Psoas muscle (tissue), 7 donors: ENCODE measurements at regions not wholly inside any gene's neighbourhood (a gene's known extent, or its start where the extent isn't known, plus 50 kb on each side); places are given as distances from the start of the nearest gene placed in this dataset.
"Not testable (repeated sequence)": the region's sequence is repeated elsewhere in the genome, so short reads cannot be mapped to it uniquely, and the experiment has no call there.

Experiments
- ATAC-seq, 4 donors: fragments of 200-7000 bp; cut with Tn5 transposase; one replicate each; pipeline ENCODE4 v1.9.1; 2020; ENCODE audit warnings: moderate library complexity in 3 of 4, mild to moderate bottlenecking in 2 of 4
- DNase-seq, 2 donors: peaks; one replicate each; pipeline ENCODE4 v3.0.0-alpha.2; 2020
- H3K27ac ChIP-seq: fragments of 200-600 bp; one replicate; pipeline ENCODE4 v1.8.0; 2022
- H3K27me3 ChIP-seq, 3 donors: fragments of 200-600 bp in 1 of 3; one replicate each; pipeline versions ENCODE4 v1.6.1 to v1.8.0; 2013 to 2022; ENCODE audit warnings: low read length in 2 of 3, mild to moderate bottlenecking in 2 of 3, moderate library complexity in 1 of 3; ENCODE audit not compliant: insufficient read depth in 3 of 3
- H3K36me3 ChIP-seq, 2 donors: fragments of 200-600 bp in 1 of 2; one replicate each; pipeline versions ENCODE4 v1.6.1 to v1.8.0; 2013 to 2022; ENCODE audit warnings: low read depth in 1 of 2, mild to moderate bottlenecking in 1 of 2, moderate library complexity in 1 of 2; ENCODE audit not compliant: insufficient read depth in 1 of 2
- H3K4me1 ChIP-seq: fragments of 200-600 bp; one replicate; pipeline ENCODE4 v1.8.0; 2022
- H3K4me3 ChIP-seq: fragments of 200-600 bp; one replicate; pipeline ENCODE4 v1.8.0; 2022; ENCODE audit warnings: mild to moderate bottlenecking
- H3K9me3 ChIP-seq: fragments of 200-600 bp; one replicate; pipeline ENCODE4 v1.8.0; 2022
- WGBS, 3 donors: extraction: QIAGEN DNeasy Blood & Tissue Kit; methylation state at CpG; one replicate each; pipeline versions ENCODE4 v1.1.6 to v1.1.7; 2013; 5-methylcytosine and 5-hydroxymethylcytosine counted together
- intact Hi-C, 2 donors: fragments of 100-400 bp; cut with DNase I; formaldehyde crosslinking; loops; one replicate each; pipeline versions ENCODE4 v1.11.0 to v1.14.2; 2022
- TF ChIP-seq, protein P1 (sequence below): fragments of 200-600 bp; IDR thresholded peaks from one replicate; pipeline ENCODE4 v1.8.0; 2022; ENCODE audit warnings: antibody characterized with exemption
- donor health status: healthy with polysubstance abuse.
- donor health status: DM: no; HTN: no; CAD: no; lungs with moderate emphysema.
- donor health status: Bipolar disorder and iron deficiency.
- donor health status: healthy.
- donor health status: DM: yes; HTN: yes; CAD: no.
- donor health status: DM: no; HTN: no; CAD: no.
- donor health status: DM: yes; HTN: yes; CAD: no.

DNA sequence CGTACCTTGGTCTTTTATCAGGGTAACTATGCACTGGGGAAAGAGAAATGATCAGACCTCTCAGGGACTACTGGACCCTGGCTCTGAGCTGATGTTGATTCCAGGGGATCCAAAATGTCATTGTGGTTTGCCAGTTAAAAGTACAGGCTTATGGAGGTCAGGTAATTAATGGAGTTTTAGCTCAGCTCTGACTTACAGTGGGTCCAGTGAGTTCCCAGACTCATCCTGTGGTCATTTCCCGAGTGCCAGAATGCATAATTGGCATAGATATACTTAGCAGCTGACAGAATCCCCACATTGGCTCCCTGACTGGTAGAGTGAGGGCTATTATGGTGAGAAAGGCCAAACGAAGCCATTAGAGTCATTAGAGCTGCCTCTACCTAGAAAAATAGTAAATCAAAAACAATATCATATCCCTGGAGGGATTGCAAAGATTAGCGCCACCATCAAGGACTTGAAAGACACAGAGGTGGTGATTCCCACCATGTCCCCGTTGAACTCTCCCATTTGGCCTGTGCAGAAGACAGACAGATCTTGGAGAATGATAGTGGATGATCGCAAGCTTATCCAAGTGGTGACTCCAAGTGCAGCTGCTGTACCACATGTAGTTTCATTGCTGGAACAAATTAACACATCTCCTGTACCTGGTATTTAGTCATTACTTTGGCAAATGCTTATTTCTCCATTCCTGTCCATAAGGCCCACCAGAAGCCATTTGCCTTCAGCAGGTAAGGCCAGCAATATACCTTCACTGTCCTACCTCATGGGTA is 152.4 kb downstream of the THBS2 start:
- Histone ChIP-seq H3K36me3 (no peaks in the 10 kb centered on the region), H3K4me1 (no peaks in the 10 kb centered on the region), H3K9me3 (no peaks in the 10 kb centered on the region), H3K4me3 (no peak overlapping the region), H3K27me3 (peaks cover 0 to 7% (median 0%) of the 10 kb centered on the region in 3 donors), H3K27ac (no peak overlapping the region)
- ATAC-seq (no peak), DNase-seq (no peak)
- TF ChIP-seq, protein P1, sequence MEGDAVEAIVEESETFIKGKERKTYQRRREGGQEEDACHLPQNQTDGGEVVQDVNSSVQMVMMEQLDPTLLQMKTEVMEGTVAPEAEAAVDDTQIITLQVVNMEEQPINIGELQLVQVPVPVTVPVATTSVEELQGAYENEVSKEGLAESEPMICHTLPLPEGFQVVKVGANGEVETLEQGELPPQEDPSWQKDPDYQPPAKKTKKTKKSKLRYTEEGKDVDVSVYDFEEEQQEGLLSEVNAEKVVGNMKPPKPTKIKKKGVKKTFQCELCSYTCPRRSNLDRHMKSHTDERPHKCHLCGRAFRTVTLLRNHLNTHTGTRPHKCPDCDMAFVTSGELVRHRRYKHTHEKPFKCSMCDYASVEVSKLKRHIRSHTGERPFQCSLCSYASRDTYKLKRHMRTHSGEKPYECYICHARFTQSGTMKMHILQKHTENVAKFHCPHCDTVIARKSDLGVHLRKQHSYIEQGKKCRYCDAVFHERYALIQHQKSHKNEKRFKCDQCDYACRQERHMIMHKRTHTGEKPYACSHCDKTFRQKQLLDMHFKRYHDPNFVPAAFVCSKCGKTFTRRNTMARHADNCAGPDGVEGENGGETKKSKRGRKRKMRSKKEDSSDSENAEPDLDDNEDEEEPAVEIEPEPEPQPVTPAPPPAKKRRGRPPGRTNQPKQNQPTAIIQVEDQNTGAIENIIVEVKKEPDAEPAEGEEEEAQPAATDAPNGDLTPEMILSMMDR, result no peak
- 50 to 65% (median 54%) methylated on average over 6 of the region's 6 CpGs for WGBS, 3 donors
- intact Hi-C loops, result no loop called here

GRCh38 chr6:169099411-169100202 is 154.0 kb downstream of the THBS2 start:
- no peaks in the 10 kb centered on the region for H3K4me1 ChIP-seq
- 88 to 92% (median 90%) methylated on average over 5 of the region's 5 CpGs for WGBS, 3 donors

GRCh38 chr6:169098651-169099050 is 155.0 kb downstream of the THBS2 start:
- H3K27me3 ChIP-seq, DNase-seq, H3K9me3 ChIP-seq, H3K4me3 ChIP-seq, H3K36me3 ChIP-seq, H3K4me1 ChIP-seq, ATAC-seq, intact Hi-C loops, H3K27ac ChIP-seq: not testable (repeated sequence)
- 77 to 79% (median 77%) methylated on average over 2 of the region's 2 CpGs for WGBS, 3 donors

More at GRCh38 chr6:169099411-169100202, 154.0 kb downstream of the THBS2 start:
- Histone ChIP-seq H3K36me3 (no peaks in the 10 kb centered on the region), H3K27ac (no peak overlapping the region), H3K9me3 (no peaks in the 10 kb centered on the region), H3K4me3 (no peak overlapping the region), H3K27me3 (peaks cover 0 to 7% (median 0%) of the 10 kb centered on the region in 3 donors)
- intact Hi-C loops, result no loop called here
- ATAC-seq (no peak), DNase-seq (no peak)
- TF ChIP-seq, protein P1, result no peak

DNA sequence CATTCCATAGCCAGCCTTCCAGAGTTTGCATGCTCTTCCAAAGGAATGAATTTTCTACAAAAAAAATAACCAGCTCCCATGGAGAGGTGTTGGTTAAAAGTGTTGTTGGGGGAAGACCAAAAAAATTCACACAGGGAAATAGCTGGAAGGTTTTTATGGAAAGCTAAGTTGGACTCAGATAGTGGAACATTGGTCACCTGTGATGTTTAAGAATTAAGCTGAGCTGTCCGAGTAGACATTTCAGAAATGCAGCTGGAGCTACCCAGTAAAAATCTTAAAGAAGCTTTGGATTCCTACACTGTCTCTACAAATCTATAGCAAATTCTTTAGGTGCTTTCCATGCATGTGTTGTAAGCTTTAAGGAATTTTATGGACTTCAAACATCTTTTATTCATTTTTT is 155.5 kb downstream of the THBS2 start:
- TF ChIP-seq, protein P1, result no peak
- no peak for ATAC-seq

GRCh38 chr6:169097381-169097959 is 156.2 kb downstream of the THBS2 start:
- ATAC-seq (peak in 3 of 4 donors; percentile 42 to 73 (median 44)), DNase-seq (no peak)
- H3K4me1 ChIP-seq, result no peaks in the 10 kb centered on the region
- intact Hi-C loops, result no loop called here
- H3K27ac ChIP-seq, result no peak overlapping the region
- no peaks in the 10 kb centered on the region for H3K9me3 ChIP-seq
- TF ChIP-seq, protein P1, result no peak
- peaks cover 0 to 7% (median 0%) of the 10 kb centered on the region in 3 donors for H3K27me3 ChIP-seq
- H3K4me3 ChIP-seq, result no peak overlapping the region
- 34 to 49% (median 44%) methylated on average over 11 of the region's 11 CpGs for WGBS, 3 donors
- H3K36me3 ChIP-seq, result no peaks in the 10 kb centered on the region

More for the DNA sequence above, 155.5 kb downstream of the THBS2 start:
- WGBS, 3 donors, result 48 to 56% (median 50%) methylated on average over 1 of the region's 1 CpG
- peaks cover 0 to 7% (median 0%) of the 10 kb centered on the region in 3 donors for H3K27me3 ChIP-seq
- H3K9me3 ChIP-seq, result no peaks in the 10 kb centered on the region
- no peaks in the 10 kb centered on the region for H3K36me3 ChIP-seq
- no peak overlapping the region for H3K4me3 ChIP-seq
- no peaks in the 10 kb centered on the region for H3K4me1 ChIP-seq
- DNase-seq, result no peak
- intact Hi-C loops, result no loop called here
- no peak overlapping the region for H3K27ac ChIP-seq
